ENCODE measurements at regions not wholly inside any gene's neighbourhood (a gene's known extent, or its start where the extent isn't known, plus 50 kb on each side); places are given as distances from the start of the nearest gene placed in this dataset.

- H3K9me2 ChIP-seq (ENCODE audit: insufficient read depth), result no peaks in the 10 kb centered on the region
- Mint-ChIP-seq H3K4me3 (no peak overlapping the region), H3K27ac (no peak overlapping the region), H3K36me3 (ENCODE audit: low read depth) (0 out of 3 replicates have a peak, but pooled peaks cover 2% of the 10 kb centered on the region), H3K9me3 (no peaks in the 10 kb centered on the region), H3K27me3 (ENCODE audit: insufficient read depth, low read depth, poor library complexity) (no peaks in the 10 kb centered on the region), H3K4me1 (peaks cover 56% of the 10 kb centered on the region)
- no peak for TF ChIP-seq ZNF462 (CRISPR knock-in tag; IDR thresholded peaks at IDR 0.05)
- TF ChIP-seq NANOG (IDR thresholded peaks at IDR 0.05; ENCODE audit: borderline replicate concordance), result no peak
- no peak for TF ChIP-seq POLR2AphosphoS5 (IDR thresholded peaks at IDR 0.05; ENCODE audit: low read depth)
- TF ChIP-seq JUNB (IDR thresholded peaks at IDR 0.05; ENCODE audit: unreplicated experiment), result no peak
- TF ChIP-seq, protein P1, sequence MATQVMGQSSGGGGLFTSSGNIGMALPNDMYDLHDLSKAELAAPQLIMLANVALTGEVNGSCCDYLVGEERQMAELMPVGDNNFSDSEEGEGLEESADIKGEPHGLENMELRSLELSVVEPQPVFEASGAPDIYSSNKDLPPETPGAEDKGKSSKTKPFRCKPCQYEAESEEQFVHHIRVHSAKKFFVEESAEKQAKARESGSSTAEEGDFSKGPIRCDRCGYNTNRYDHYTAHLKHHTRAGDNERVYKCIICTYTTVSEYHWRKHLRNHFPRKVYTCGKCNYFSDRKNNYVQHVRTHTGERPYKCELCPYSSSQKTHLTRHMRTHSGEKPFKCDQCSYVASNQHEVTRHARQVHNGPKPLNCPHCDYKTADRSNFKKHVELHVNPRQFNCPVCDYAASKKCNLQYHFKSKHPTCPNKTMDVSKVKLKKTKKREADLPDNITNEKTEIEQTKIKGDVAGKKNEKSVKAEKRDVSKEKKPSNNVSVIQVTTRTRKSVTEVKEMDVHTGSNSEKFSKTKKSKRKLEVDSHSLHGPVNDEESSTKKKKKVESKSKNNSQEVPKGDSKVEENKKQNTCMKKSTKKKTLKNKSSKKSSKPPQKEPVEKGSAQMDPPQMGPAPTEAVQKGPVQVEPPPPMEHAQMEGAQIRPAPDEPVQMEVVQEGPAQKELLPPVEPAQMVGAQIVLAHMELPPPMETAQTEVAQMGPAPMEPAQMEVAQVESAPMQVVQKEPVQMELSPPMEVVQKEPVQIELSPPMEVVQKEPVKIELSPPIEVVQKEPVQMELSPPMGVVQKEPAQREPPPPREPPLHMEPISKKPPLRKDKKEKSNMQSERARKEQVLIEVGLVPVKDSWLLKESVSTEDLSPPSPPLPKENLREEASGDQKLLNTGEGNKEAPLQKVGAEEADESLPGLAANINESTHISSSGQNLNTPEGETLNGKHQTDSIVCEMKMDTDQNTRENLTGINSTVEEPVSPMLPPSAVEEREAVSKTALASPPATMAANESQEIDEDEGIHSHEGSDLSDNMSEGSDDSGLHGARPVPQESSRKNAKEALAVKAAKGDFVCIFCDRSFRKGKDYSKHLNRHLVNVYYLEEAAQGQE (IDR thresholded peaks at IDR 0.05; ENCODE audit: unreplicated experiment), result no peak
- TF ChIP-seq ZNF114 (CRISPR knock-in tag; IDR thresholded peaks at IDR 0.05), result no peak
- no peak for TF ChIP-seq CREB1 (CRISPR knock-in tag; IDR thresholded peaks at IDR 0.05; ENCODE audit: low read depth)
- TF ChIP-seq ETS1 (IDR thresholded peaks at IDR 0.05), result no peak
- no peak for TF ChIP-seq EZH2phosphoT487 (IDR thresholded peaks at IDR 0.05; ENCODE audit: unreplicated experiment)
- TF ChIP-seq EZH2 (IDR thresholded peaks at IDR 0.05; ENCODE audit: low read depth, unreplicated experiment), result no peak
- TF ChIP-seq ZNF331 (CRISPR knock-in tag; IDR thresholded peaks at IDR 0.05; ENCODE audit: low read depth), result no peak
- TF ChIP-seq STAT1 (IDR thresholded peaks at IDR 0.05; ENCODE audit: unreplicated experiment), result no peak
- TF ChIP-seq CTCF (conservative IDR thresholded peaks at IDR 0.05; ENCODE audit: low read depth in 2 of 2), result no peak
- H3K36me3 ChIP-seq (ENCODE audit: insufficient read depth), result no peaks in the 10 kb centered on the region
- ATAC-seq (no peak), DNase-seq (ENCODE audit: low spot score) (no peak)
- H3K4me1 ChIP-seq (ENCODE audit: insufficient read depth), result peaks cover 18% of the 10 kb centered on the region
- H3K27me3 ChIP-seq (ENCODE audit: insufficient read depth), result no peaks in the 10 kb centered on the region
- H4K20me1 ChIP-seq (replicated peaks; ENCODE audit: insufficient read depth), result no peaks in the 10 kb centered on the region
- H3K79me2 ChIP-seq (replicated peaks; ENCODE audit: insufficient read depth), result peaks cover 58% of the 10 kb centered on the region
- H3K27ac ChIP-seq (ENCODE audit: low read depth), result peak overlapping the region; percentile 27
- H3K4me3 ChIP-seq, result no peak overlapping the region
- 0 out of 2 replicates have a peak, but pooled peaks cover 4% of the 10 kb centered on the region for H3F3A ChIP-seq (replicated peaks; ENCODE audit: low read depth)
- no peak overlapping the region for H2AFZ ChIP-seq
- no peak overlapping the region for H3K4me2 ChIP-seq
These were observed 214.5 kb downstream of the FAT3 start for GRCh38 chr11:92439133-92439532.

Data from GM23338 (cell line).